DND-41 (cell line): ENCODE measurements at regions not wholly inside any gene's neighbourhood (a gene's known extent, or its start where the extent isn't known, plus 50 kb on each side); places are given as distances from the start of the nearest gene placed in this dataset.

Experiments
- ATAC-seq: fragments of 200-7000 bp; cut with Tn5 transposase; 3 replicates; pipeline ENCODE4 v1.9.1; 2021; ENCODE audit warnings: low read depth; ENCODE audit not compliant: insufficient read depth
- DNase-seq: peaks from one replicate; pipeline ENCODE4 v3.0.0-alpha.2; 2020
- H2AFZ ChIP-seq: 2 replicates; pipeline ENCODE4 v1.6.0; 2012; ENCODE audit warnings: low read depth, low read length
- H3K27ac ChIP-seq: 2 replicates; pipeline ENCODE4 v1.5.1; 2012; ENCODE audit warnings: low read length, inconsistent platforms
- H3K27me3 ChIP-seq: fragments of 200-600 bp; sonication (generic); 2 replicates; pipeline ENCODE4 v1.6.0; 2012; ENCODE audit warnings: low read length, mild to moderate bottlenecking, inconsistent platforms; ENCODE audit not compliant: insufficient read depth, poor library complexity
- H3K36me3 ChIP-seq: 2 replicates; pipeline ENCODE4 v1.5.1; 2012; ENCODE audit warnings: low read length, inconsistent platforms; ENCODE audit not compliant: insufficient read depth
- H3K4me1 ChIP-seq: 2 replicates; pipeline ENCODE4 v1.5.1; 2012; ENCODE audit warnings: mild to moderate bottlenecking, low read length; ENCODE audit not compliant: insufficient read depth
- H3K4me2 ChIP-seq: 2 replicates; pipeline ENCODE4 v1.6.0; 2012; ENCODE audit warnings: mild to moderate bottlenecking, moderate library complexity, low read length, inconsistent platforms; ENCODE audit not compliant: insufficient read depth
- H3K4me3 ChIP-seq, 2 experiments: fragments of 200-600 bp in 1 of 2; shearing (Covaris generic) in 1 of 2; 2 replicates each; pipeline ENCODE4 v1.5.1; 2012 to 2016; ENCODE audit warnings: inconsistent platforms in 2 of 2, low read length in 2 of 2, mild to moderate bottlenecking in 2 of 2, low read depth in 1 of 2, moderate library complexity in 1 of 2
- H3K79me2 ChIP-seq: 2 replicates; pipeline ENCODE4 v1.6.0; 2012; ENCODE audit warnings: low read length, inconsistent platforms; ENCODE audit not compliant: insufficient read depth
- H3K9ac ChIP-seq: 2 replicates; pipeline ENCODE4 v1.6.0; 2012; ENCODE audit warnings: low read depth, mild to moderate bottlenecking, inconsistent platforms, low read length, moderate library complexity
- H3K9me3 ChIP-seq: 2 replicates; pipeline ENCODE4 v1.5.1; 2012; ENCODE audit warnings: low read length, moderate library complexity, mild to moderate bottlenecking, inconsistent platforms; ENCODE audit not compliant: insufficient read depth, severe bottlenecking
- H4K20me1 ChIP-seq: 2 replicates; pipeline ENCODE4 v1.6.0; 2012; ENCODE audit warnings: low read length; ENCODE audit not compliant: insufficient read depth
- CTCF ChIP-seq: IDR thresholded peaks from 2 replicates; pipeline ENCODE4 v1.5.1; 2012; ENCODE audit warnings: borderline replicate concordance, low read length, moderate library complexity, mild to moderate bottlenecking; ENCODE audit not compliant: poor library complexity, severe bottlenecking; ENCODE audit errors: extremely low read depth
- EZH2 ChIP-seq: IDR thresholded peaks from 3 replicates; pipeline ENCODE4 v1.6.1; 2012; ENCODE audit warnings: borderline replicate concordance, low read depth, mild to moderate bottlenecking, moderate library complexity, low read length, inconsistent platforms; ENCODE audit not compliant: severe bottlenecking

GRCh38 chr6:48744948-48745347 is 634.0 kb upstream of the PTCHD4 start:
- H2AFZ ChIP-seq, result no peak overlapping the region
- no peak overlapping the region for H3K9ac ChIP-seq
- no peaks in the 10 kb centered on the region for H4K20me1 ChIP-seq
- H3K4me3 ChIP-seq, result no peak overlapping the region
- no peaks in the 10 kb centered on the region for H3K36me3 ChIP-seq
- H3K4me1 ChIP-seq, result no peaks in the 10 kb centered on the region
- H3K9me3 ChIP-seq, result no peaks in the 10 kb centered on the region
- no peaks in the 10 kb centered on the region for H3K79me2 ChIP-seq
- H3K27ac ChIP-seq, result no peak overlapping the region
- no peak for DNase-seq
- no peak for ATAC-seq
- H3K4me2 ChIP-seq, result no peak overlapping the region
- H3K27me3 ChIP-seq, result no peaks in the 10 kb centered on the region
- TF ChIP-seq CTCF, result no peak
- TF ChIP-seq EZH2, result no peak

GRCh38 chr6:48743738-48744137 is 632.7 kb upstream of the PTCHD4 start:
- Histone ChIP-seq H3K9me3 (no peaks in the 10 kb centered on the region), H4K20me1 (no peaks in the 10 kb centered on the region)

GRCh38 chr6:48736501-48737206 is 625.7 kb upstream of the PTCHD4 start:
- no peaks in the 10 kb centered on the region for H3K79me2 ChIP-seq
- H3K27me3 ChIP-seq, result no peaks in the 10 kb centered on the region
- ATAC-seq (no peak), DNase-seq (no peak)
- H2AFZ ChIP-seq, result no peak overlapping the region
- no peaks in the 10 kb centered on the region for H3K9me3 ChIP-seq
- TF ChIP-seq CTCF (no peak), EZH2 (no peak)
- H3K4me2 ChIP-seq, result no peak overlapping the region
- H3K4me3 ChIP-seq, result no peak overlapping the region
- no peaks in the 10 kb centered on the region for H4K20me1 ChIP-seq
- H3K4me1 ChIP-seq, result no peaks in the 10 kb centered on the region
- H3K36me3 ChIP-seq, result no peaks in the 10 kb centered on the region
- H3K9ac ChIP-seq, result no peak overlapping the region
- H3K27ac ChIP-seq, result no peak overlapping the region

More at GRCh38 chr6:48743738-48744137, 632.7 kb upstream of the PTCHD4 start:
- H3K79me2 ChIP-seq, result no peaks in the 10 kb centered on the region
- no peak overlapping the region for H3K27ac ChIP-seq
- H3K4me2 ChIP-seq, result no peak overlapping the region
- H3K36me3 ChIP-seq, result no peaks in the 10 kb centered on the region
- H3K4me3 ChIP-seq, result no peak overlapping the region
- H3K27me3 ChIP-seq, result no peaks in the 10 kb centered on the region
- ATAC-seq (no peak), DNase-seq (no peak)
- TF ChIP-seq CTCF (no peak), EZH2 (no peak)
- no peak overlapping the region for H2AFZ ChIP-seq
- H3K4me1 ChIP-seq, result no peaks in the 10 kb centered on the region
- no peak overlapping the region for H3K9ac ChIP-seq
